ENCODE measurements at regions not wholly inside any gene's neighbourhood (a gene's known extent, or its start where the extent isn't known, plus 50 kb on each side); places are given as distances from the start of the nearest gene placed in this dataset.
"Not testable (repeated sequence)": the region's sequence is repeated elsewhere in the genome, so short reads cannot be mapped to it uniquely, and the experiment has no call there.

DNA sequence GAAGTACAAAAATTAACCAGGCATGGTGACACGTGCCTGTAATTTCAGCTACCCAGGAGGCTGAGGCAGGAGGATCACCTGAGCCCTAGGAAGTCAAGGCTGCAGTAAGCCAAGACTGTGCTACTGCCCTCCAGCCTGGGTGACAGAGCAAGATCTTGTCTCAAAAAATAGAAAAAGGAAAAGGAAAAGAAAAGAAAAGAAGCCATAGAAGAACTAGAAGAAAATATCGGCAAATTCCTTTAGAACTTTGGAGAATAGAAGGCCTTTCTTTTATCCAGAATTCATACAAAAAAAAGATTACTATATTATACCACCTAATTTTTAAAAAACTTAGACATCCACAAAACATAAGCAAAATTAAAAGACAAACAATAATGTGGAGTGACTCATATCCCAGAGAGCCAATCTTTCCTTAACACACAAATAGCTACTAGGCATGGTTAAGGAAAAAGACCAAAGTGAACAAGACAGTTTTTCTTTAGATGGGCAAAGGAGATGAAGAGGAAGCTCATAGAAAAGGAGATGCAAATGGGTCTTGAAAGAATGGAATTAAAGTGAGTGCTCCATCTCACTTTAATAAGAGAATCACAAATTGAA lies 251.1 kb upstream of the IRF2BP2 start:
- no peak for DNase-seq (ENCODE audit: low read depth, low spot score)
- in situ Hi-C loops (cut with HindIII; ENCODE audit: low pct_unique_long_range_greater_than_20kb, low sequenced_read_pairs): no loop called here

- no peak for DNase-seq (ENCODE audit: low read depth, low spot score)
- in situ Hi-C loops (cut with HindIII; ENCODE audit: low pct_unique_long_range_greater_than_20kb, low sequenced_read_pairs): no loop called here
These were observed 248.7 kb upstream of the IRF2BP2 start for GRCh38 chr1:234858722-234859121.

- in situ Hi-C loops (cut with HindIII; ENCODE audit: low pct_unique_long_range_greater_than_20kb, low sequenced_read_pairs): no loop called here
- DNase-seq (ENCODE audit: low read depth, low spot score): no peak
These were observed 246.9 kb upstream of the IRF2BP2 start for GRCh38 chr1:234856845-234857245.

DNA sequence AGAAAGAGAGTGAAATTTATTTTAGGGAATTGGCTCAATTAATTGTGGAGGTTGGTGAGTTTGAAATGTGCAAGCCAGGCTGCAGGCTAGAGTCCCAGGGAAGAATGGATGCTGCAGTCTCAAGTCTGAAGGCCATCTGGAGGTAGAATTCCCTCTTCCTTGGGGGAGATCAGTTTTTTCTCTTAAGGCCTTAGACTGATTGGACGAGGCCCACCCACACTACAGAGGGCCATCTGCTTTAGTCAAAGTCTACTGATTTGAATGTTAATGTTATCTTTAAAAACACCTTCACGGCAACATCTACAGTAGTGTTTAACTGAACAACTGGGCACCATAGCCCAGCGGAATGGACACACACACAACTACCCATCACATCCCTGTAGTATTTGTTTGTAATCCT lies 245.9 kb upstream of the IRF2BP2 start:
- no peak for DNase-seq (ENCODE audit: low read depth, low spot score)
- in situ Hi-C loops (cut with HindIII; ENCODE audit: low pct_unique_long_range_greater_than_20kb, low sequenced_read_pairs): no loop called here

DNA sequence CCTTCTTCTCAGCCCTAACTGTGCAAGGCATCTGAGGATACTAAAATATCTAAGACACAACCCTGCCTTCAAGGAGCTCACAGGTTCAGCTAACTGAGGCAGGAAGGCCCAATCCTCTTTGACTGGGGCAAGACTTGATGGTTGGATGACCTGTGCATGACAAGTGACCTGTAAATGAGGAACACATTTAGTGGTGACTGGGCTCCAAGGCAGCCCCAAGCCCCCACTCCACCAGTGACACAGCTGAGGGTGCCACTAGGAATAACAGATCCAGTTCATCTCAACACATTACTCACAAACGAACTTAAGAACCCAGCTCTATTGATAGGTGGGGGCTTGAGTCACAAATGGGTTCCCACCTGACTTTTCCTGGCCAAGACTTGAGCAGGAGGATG lies 244.7 kb upstream of the IRF2BP2 start:
- in situ Hi-C loops (cut with HindIII; ENCODE audit: low pct_unique_long_range_greater_than_20kb, low sequenced_read_pairs): no loop called here
- no peak for DNase-seq (ENCODE audit: low read depth, low spot score)

DNA sequence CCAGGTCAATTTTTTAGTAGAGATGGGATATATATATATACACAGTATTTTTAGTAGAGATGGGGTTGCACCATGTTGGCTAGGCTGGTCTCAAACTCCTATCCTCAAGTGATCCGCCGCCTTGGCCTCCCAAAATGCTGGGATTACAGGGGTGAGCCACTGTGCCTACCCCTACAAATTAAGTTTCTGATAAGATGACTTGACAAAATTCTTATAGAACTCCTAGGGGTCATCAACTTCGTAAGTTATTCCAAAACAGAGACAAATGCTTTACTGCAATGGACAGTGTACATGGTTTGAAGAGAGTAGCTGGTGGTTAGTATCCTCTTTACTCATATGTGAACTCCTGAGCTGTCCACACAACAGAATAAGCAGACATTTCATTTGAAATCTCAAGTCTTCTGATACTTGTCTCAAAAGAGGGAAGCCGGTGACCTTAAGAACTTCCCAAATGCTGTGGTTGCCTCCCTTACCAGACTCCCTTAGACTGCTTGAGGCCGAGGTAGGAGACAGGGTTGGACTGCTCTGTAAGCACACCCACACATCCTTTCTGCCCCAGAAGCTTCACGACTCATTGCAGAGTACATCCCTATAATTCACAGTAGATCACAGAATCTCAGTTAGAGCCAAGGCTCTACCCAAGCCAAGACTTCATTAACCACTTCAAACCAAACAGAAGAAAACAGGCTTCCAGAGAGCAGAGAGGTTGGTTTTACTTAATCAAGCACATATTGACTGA lies 244.1 kb upstream of the IRF2BP2 start:
- in situ Hi-C loops (cut with HindIII; ENCODE audit: low pct_unique_long_range_greater_than_20kb, low sequenced_read_pairs): no loop called here

DNA sequence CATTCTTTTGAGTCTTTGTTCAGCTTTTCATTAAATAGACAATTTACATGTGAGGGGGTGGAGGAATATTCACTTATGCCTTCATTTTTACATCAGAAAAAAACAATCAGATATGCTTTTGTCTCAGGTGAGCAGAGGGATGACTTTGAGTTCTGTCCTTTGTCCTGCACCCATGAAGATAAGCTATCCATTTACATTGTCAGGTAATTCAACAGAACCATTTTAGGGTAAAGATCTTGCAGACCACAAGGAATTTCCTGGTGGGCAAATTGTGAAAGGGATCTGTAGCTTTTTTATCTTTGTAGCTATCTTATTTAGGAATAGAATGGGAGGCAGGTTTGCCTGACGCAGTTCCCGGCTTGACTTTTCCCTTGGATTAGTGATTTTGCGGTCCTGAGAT lies 242.7 kb upstream of the IRF2BP2 start:
- in situ Hi-C loops (cut with HindIII; ENCODE audit: low pct_unique_long_range_greater_than_20kb, low sequenced_read_pairs): no loop called here
- no peak for DNase-seq (ENCODE audit: low read depth, low spot score)

More for the DNA sequence above, 244.1 kb upstream of the IRF2BP2 start:
- DNase-seq (ENCODE audit: low read depth, low spot score): no peak

DNA sequence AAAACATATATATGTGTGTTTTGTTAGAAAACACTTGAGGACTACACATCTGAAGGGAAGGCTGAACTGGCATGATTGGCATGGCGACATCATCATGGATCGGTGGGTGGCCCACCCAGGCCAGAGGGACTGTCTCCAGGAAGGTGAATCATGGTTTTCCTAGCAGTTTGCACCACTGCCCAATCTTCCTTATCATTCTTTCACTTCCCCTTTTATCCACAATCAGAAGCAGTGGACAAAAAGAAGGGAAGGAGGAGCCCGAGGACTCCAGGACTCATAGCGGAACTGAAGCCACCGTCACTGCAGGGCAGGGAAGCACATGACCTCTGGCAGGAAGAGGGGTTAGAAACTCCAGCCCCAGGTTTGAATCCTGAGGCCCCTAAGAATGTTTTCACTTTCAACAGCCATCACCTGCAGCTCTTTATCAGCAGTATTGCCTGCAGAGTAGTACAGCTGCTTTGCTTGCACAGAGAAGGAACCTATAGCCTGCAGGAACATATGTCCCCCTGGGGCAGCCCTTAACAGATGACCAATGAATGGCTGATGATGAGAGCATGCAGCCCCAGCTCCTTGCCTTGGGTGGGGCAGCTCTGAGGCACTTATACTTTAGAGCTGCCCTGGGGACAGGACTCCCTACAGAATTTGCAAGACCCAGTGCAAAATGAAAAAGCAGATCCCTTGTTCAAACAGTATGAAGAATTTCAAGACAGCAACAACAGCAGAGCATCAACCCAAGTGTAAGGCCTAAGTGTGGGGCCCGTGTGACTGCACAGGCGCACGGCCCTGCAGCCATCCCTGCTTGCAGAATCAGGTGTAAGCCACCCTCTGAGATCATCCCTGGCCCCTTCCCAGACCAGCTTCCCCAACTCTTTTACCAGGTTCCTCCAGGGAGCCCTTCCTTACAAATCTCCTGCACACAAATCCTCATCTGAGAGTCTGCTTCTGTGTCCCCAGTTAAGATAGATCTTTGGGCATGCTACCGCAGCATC lies 241.8 kb upstream of the IRF2BP2 start:
- DNase-seq (ENCODE audit: low read depth, low spot score): no peak
- in situ Hi-C loops (cut with HindIII; ENCODE audit: low pct_unique_long_range_greater_than_20kb, low sequenced_read_pairs): no loop called here

DNA sequence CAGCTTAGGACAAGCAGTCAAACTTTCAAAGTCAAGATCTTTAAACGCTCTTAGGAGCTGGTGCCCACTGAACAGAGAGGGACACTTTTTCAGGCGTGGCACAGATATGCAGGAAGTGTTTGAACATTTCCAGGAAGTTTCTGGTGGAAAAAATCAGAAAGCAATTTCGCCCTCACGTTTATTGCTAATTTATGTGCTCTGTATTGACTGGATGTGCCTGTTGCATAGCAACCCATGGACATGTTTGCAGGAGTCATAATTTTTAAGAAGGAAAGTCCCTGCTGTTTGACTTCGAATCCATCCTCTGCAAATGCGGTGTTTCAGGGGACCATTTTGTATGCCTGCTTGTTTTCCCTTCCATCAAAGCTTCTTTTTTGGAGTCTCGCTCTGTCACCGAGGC lies 239.9 kb upstream of the IRF2BP2 start:
- DNase-seq (ENCODE audit: low read depth, low spot score): no peak
- in situ Hi-C loops (cut with HindIII; ENCODE audit: low pct_unique_long_range_greater_than_20kb, low sequenced_read_pairs): no loop called here

DNA sequence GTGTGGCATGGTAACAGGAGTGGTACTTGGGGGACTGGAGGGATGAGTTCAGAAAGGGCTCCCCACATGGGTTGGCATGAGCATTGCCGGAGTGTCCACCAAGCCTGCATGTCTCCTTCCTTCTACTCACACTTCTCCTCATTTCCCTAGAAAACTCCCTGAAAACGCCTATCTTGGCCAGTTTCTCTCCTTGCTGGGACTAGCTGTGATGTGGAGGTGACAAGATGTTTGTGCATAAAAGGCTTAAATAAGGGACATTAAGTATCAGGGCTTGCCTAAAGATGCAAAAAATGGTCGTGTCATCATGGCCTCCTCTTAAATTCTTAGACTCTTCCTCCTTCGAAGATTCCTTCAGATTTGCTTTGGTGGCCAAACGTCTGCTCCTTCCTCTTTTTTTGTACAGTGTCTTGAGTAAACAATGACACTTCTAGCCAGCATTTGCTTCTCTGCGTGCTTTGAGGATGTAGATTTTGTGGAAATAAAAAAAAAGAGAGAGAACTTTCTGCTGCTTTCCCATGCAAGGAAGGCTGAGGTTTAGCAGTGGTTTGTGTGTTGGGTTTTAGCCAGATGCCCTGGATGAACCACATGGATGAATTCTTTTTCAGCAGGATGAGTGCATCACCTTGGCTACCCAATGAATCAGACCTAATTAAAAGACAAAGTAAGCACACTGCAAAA lies 239.1 kb upstream of the IRF2BP2 start:
- DNase-seq (ENCODE audit: low read depth, low spot score): no peak
- in situ Hi-C loops (cut with HindIII; ENCODE audit: low pct_unique_long_range_greater_than_20kb, low sequenced_read_pairs): no loop called here

DNA sequence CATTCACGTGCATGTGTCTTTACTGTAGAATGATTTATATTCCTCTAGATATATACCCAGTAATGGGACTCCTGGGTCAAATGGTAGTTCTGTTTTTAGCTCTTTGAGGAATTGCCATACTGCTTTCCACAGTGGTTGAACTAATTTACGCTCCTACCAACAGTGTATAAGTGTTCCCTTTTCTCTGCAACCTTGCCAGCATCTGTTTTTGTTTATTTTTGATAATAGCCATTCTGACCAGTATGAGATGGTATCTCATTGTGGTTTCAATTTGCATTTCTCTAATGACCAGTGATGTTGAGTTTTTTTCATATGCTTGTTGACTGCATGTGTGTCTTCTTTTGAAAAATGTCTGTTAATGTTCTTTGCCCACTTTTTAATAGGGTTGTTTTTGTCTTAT lies 236.8 kb upstream of the IRF2BP2 start:
- in situ Hi-C loops (cut with HindIII; ENCODE audit: low pct_unique_long_range_greater_than_20kb, low sequenced_read_pairs); DNase-seq (ENCODE audit: low read depth, low spot score): not testable (repeated sequence)

- in situ Hi-C loops (cut with HindIII; ENCODE audit: low pct_unique_long_range_greater_than_20kb, low sequenced_read_pairs): no loop called here
- no peak for DNase-seq (ENCODE audit: low read depth, low spot score)
These were observed 235.9 kb upstream of the IRF2BP2 start for GRCh38 chr1:234845836-234846235.

GRCh38 chr1:234845097-234845660 lies 235.2 kb upstream of the IRF2BP2 start:
- no peak for DNase-seq (ENCODE audit: low read depth, low spot score)
- in situ Hi-C loops (cut with HindIII; ENCODE audit: low pct_unique_long_range_greater_than_20kb, low sequenced_read_pairs): no loop called here

DNA sequence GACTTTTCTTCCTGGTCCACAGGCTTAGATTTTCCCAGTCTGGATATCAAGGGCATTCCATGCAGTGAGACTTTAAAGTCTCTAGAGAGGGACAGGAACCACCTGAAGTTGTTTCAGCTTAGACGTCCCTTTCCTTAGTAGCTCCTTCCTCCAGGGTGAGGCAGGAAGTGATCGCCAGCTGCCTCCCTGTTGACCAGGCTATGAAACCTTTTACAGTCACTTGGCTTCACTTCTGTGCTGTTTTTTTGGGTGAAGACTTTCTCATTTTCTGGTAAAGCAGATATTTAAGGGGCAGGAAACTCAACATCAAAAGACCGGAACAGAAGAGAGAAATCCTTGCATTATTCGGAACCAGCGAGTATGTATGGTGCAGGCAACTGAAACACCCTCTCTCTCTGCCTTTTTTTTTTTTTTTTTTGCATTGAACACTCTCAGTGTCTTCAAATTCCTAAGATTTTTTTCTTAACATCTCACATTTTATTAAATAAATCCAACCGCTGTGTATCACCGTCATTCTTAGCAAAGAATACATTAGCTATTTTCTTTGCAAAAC lies 234.6 kb upstream of the IRF2BP2 start:
- in situ Hi-C loops (cut with HindIII; ENCODE audit: low pct_unique_long_range_greater_than_20kb, low sequenced_read_pairs): no loop called here
- DNase-seq (ENCODE audit: low read depth, low spot score): no peak

GRCh38 chr1:234843946-234844345 lies 234.0 kb upstream of the IRF2BP2 start:
- no peak for DNase-seq (ENCODE audit: low read depth, low spot score)
- in situ Hi-C loops (cut with HindIII; ENCODE audit: low pct_unique_long_range_greater_than_20kb, low sequenced_read_pairs): no loop called here

DNA sequence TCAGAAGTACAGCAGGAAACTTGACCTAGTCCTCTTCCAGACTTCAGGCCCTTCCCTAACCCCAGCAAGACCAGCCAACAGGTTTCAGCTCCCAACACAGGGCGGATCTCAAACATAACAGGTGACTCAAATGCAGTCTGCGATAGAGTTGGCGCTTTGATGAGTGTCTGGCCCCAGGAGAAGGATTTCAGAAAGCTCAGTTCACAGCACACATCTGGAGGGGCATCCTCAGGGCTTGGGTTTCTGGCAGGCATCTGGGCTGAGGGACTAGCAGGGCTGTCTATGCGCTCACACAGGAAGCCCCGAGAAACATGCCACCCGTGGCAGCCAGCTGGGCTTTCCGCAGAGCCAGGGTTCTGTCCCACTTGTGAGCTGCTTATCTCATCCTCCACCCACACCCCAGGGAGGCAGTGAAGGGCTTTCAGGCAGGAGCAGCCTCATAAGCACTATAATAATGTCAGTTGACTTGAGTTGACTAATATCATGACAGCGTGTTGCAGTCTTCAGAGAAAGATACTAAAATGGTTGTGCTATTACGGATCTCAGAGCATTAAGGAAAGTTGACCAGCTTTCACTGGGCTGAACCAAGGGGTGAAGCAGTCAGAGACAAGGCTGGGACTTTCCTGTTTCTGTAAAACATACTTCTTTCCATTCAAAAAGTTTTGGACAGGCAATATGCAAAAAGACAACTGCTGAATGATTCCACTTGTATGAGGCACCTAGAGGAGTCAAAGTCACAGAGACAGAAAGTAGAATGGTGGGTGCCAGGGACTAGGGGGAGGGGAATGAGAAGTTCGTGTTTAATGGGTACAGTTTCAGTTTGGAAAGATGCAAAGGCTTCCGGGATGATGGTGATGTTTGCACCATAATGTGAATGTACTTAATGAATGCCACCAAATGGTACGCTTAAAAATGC lies 233.0 kb upstream of the IRF2BP2 start:
- in situ Hi-C loops (cut with HindIII; ENCODE audit: low pct_unique_long_range_greater_than_20kb, low sequenced_read_pairs): no loop called here
- no peak for DNase-seq (ENCODE audit: low read depth, low spot score)
